GM19099 (cell line): ENCODE measurements at regions not wholly inside any gene's neighbourhood (a gene's known extent, or its start where the extent isn't known, plus 50 kb on each side); places are given as distances from the start of the nearest gene placed in this dataset.

Experiments
- POLR2A ChIP-seq: IDR thresholded peaks from 3 replicates; pipeline ENCODE4 v1.6.1; 2011; ENCODE audit warnings: low read depth; ENCODE audit not compliant: insufficient read length; ENCODE audit errors: extremely low read depth

DNA sequence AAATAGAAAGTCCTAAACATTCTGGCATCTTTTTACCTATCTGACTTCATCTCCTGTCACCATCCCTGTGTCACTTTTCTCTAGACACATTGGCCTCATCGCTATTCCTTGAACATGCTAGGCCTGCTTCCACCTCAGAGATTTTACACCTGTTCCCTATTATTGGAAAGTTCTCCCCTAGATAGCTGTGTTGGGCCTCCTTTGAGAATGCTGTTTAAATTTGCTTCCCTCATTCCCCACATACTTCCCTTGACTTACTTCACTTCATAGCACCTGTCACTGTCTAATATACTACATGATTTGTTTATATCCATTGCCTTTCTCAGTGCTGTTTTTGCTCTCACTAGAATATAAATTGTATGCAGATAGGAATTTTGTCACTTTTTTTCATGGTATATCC, 317.0 kb upstream of the GCFC2 start:
- TF ChIP-seq POLR2A: no peak

- no peak for TF ChIP-seq POLR2A
Observed at GRCh38 chr2:76019128-76019527, 308.4 kb upstream of the GCFC2 start.

DNA sequence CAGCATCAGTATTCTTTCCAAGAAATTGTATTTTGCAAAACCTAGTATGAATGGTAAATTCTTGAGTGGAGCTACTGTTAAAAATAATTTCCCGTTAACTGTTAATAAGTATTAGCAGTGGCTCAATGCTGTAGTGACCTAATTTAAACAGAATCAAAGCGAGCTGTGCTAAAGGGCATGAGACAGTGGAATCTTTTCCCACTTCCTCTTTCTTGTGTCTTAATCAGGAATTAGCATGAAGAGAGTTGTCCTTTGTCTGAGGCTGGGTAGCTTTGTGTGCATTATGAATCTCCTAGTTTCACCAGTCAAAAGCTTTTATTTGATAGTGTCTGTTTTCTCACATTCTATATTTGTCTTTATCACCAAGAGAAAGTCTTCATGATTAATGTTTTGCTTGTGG, 298.8 kb upstream of the GCFC2 start:
- TF ChIP-seq POLR2A: no peak

DNA sequence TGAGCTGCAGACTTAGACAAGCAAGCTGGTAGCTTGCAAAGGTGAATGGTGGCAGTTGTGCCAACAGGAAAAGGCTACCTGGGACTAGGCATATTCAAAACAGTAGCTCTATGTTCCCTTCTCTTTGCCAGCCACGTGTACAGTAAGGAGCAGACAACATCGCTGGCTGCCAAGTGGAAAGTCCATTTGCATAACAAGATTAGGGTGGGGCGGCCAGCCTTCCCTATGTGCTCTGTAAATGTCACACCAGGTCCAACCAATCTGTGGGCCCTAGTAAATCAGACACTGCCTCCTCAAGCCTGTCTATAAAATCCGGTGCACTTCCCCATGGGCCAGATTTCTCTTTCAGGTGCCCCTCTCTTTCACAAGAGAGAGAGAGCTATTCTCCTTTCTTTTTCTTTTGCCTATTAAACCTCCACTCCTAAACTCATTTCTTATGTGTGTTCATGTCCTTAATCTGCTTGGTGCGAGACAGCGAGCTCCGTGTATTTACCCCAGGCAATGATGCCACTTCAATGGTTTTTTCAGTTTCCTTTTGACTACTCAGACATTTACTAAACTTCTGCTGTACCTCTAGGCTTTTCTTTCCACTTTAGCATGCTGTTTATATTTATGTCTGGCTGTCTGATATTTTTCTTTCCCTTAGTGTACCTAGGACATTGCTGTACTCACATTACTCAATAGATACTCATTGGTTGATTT, 297.4 kb upstream of the GCFC2 start:
- no peak for TF ChIP-seq POLR2A

DNA sequence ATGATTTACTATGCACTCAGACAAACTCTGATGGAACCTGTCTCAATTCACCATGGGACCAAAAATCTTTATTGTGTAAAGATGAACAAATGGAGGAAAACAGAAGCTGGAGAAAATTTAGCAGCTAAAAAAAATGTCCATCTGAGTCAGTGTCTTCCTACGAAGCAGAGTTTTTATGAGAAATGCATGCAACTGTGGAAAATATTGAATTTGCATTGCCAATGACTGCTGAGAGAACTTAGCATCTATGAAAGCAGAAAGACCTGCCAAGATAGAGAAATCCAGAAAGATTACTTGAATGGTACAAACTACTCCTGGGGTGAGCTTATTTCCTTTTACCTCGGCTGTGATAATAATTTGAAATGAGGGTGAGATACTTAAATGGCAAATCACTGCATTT, 289.7 kb upstream of the GCFC2 start:
- no peak for TF ChIP-seq POLR2A

DNA sequence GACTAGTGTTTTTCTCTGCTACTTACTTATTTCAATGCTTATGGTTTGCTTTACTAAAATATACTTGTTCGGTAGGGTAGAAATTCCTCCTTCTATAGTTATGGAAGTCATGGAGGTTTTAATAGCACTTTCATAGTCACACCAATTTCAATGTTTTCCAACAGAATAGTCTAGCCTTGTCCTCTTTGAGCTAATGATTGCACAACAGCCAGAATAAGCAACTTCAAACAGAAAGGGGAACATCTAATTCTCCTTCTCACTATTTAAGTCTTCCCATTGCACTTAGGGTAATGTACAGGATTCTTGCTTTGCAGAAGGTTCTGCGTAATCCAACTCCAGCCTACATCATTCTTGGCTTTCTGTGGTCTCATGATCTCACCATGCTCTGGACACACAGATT, 287.7 kb upstream of the GCFC2 start:
- TF ChIP-seq POLR2A: no peak

DNA sequence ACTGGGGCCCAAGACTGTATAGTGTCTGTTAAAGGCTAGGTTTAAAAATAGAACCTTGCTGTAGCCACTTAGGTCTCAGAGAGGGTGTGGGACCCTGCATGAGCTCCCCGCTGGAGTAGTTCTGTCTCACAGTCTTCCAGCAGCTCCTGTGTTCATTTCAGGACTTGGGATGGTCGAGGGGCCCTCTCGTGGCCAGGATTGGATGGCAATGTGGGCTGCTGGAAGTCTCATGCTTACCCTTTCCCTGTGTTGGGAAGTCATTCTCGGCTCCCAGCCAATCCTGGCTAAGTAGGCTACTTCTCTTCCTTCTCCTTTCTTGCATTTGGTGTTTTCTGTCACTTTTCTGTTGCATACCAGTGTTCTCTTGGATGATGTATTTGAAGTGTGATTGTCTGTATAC, 284.0 kb upstream of the GCFC2 start:
- no peak for TF ChIP-seq POLR2A

DNA sequence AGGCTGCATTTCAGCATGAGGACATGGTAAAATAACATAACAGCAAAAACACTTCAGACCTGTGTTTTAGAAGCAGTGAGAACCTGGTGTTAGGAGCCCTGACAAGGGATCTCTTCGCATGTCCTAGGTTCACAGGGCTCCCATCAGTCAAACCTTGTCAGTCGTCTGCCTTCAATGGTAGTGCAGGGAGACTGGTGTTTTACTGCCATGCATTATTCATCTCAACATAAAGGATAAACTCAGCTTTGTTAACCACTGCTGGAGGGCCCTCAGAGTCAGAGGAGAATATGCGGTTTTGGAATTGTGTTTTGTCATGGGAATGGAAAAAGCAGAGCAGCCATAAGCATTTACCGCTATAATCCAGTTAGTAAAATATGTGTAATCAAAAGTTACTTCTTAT, 275.9 kb upstream of the GCFC2 start:
- TF ChIP-seq POLR2A: no peak

DNA sequence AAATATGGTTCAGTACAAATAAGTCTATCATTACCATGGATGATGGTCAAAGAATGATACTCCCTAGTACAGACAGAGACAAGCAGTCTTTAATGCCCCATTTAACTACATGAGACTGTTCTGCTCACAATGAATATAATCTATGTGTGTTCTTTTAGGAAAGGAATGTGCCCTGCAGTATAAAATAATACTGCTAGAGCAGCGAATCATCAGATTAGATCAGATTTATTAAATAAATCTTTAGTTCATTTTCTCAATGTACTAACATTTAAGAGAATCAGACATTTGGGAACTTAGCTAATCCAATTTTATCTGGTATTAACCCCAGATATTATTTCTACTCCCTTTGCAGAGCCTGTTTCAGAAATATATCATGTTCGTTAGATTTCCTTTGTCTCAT, 272.0 kb upstream of the GCFC2 start:
- no peak for TF ChIP-seq POLR2A

DNA sequence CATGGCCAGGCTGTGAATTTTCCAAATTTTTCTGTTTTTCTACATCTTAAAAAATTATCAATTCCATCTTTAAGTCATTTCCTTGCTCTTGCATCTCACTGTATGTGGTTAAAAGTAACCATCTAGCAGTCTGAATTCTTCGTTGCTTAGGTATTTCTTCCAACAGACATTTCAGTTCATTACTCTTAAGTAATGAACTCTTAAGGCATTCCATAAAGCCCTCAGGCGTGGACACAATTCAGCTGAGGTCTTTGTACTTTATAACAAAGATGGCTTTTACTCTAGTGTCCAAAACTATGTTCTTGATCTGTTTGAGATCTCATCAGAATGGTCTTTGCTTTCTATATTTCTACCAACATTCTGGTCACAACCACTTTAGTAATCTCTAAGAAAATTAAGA, 253.9 kb upstream of the GCFC2 start:
- TF ChIP-seq POLR2A: no peak

DNA sequence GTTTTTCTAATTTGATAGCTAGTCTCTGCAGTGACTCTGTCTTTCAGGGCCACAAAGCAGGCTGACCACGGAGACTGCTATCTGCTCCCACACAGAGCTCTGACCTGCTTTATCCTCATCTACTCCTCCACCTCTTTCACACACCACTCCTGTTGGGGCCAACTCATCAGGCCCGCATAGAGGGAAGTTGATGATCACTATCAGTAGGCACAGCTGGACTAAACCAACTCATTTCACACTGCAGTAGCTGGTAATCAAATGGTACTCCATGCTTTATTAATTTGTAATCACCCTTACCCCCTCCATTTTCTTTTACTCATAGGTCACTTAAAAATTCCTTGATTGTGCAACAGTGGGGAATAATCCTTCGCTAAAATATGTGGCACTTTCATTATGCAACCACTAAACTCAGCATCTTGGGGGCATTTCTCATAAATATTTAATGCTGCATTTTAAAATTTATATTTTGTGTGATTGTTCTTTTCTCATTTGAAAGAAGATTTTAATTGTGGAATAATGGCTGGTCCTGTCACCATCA, 249.8 kb upstream of the GCFC2 start:
- TF ChIP-seq POLR2A: no peak

DNA sequence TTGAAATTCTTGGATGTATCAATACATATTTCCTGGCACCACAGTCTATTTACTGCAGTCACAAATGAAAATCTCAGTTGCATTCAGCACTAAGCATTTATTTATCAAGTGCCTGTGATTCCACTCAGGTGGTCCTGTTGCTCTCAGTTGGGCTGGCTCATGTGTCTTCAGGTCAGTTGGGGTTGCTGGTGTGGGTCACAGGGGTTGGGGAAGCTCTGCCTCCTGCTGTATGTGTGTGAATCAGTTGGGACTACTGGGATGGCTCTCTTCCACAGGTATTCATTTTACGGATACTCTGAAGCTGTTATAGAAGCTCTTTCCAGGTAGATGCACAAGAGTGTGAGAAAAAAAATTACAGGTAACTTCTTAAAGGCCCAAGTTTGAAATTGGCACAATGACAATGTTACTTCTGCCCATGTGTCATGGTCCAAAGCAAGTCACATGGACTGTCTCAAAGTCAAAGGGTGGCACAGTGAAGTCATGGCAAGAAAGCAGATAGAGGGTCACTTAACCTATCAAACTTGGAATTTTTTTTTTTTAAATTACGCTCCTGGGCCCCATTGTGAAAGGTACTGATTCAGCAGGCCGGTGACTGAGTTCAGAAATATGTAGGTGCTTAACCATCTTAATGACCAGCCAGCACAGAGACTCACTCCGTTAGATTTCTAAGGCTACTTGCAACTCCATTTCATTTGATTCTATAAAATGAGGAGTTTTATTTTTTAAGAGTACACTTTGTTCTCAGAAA, 249.2 kb upstream of the GCFC2 start:
- TF ChIP-seq POLR2A: no peak

GRCh38 chr2:75954761-75955160, 244.0 kb upstream of the GCFC2 start:
- TF ChIP-seq POLR2A: no peak

DNA sequence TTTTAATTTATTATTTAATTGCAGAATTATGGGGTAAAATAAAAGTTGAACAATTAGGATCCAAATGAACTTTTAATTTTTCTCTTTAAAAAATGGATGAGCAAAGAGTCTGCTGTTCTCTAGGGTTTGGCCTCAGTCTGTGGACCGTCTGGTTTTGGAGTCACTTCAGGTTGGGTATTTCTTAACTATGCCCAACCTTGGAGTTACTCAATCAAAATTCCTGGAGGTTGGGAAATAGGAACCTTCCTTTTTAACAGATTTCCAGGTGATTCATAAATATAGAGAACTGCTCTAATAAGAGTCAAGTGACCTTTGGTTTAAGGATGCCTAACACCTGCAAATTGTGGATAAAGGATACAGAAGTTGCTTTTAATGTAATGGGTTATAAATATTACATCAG, 241.5 kb upstream of the GCFC2 start:
- no peak for TF ChIP-seq POLR2A

DNA sequence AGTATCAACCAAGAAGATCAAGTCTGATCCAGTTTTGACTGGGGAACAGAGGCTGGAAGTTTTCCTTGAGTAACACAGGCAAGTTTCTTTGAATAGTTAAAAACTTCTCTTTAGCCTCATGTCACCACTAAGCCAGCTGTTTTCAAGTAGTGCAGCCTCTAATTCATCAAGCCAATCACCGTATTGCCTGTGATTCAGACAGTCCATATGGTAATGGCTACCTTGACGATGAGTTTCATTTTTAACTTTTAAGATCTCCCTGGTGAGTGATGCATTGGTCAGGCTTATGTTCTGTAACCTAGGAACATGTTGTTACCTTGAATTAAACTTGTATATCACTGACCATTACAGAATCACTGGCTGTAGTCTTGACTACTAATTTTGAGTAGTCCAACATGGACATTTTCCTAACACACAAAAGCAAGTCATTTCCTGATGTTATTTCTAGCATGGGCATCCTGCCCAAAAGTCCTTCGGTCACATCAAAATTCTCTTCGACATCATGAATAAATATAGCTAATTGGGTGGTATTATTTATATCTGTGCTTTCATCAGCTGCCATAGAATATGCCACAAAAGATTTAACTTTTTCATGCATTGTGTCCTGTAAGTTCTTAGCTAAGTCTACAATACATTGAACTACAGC, 238.8 kb upstream of the GCFC2 start:
- no peak for TF ChIP-seq POLR2A

DNA sequence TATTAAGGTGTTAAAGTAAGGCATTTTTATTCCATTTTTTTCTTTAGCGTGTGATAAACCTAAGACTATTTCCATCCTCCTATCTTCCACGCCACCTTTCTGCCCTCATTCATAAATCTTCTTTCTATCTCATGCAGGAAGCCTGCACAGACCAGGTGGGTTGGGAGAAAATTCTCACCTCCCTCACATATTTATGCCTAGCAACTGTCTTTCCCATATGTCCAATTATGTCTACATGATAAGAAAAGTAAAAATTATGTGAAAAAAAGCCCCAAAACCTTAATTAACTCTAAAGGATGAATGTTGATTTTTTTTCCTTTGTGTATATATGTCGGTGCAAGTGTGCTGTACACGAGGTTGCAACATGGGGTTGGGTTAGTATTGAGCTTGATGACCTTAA, 225.6 kb upstream of the GCFC2 start:
- TF ChIP-seq POLR2A: no peak
